Keratinocyte (primary cell): ENCODE measurements at regions not wholly inside any gene's neighbourhood (a gene's known extent, or its start where the extent isn't known, plus 50 kb on each side); places are given as distances from the start of the nearest gene placed in this dataset.

Experiments
- CTCF ChIP-seq, 3 experiments: IDR thresholded peaks in 1 of 3; conservative IDR thresholded peaks in 1 of 3; optimal IDR thresholded peaks in 1 of 3; 2 replicates in 2 of 3; 3 replicates in 1 of 3; pipeline versions ENCODE3 to v1.5.1; 2011; ENCODE audit warnings: low read length in 3 of 3, mild to moderate bottlenecking in 3 of 3, moderate library complexity in 2 of 3, control low read depth in 1 of 3, inconsistent platforms in 1 of 3; ENCODE audit not compliant: insufficient read depth in 2 of 3; ENCODE audit errors: extremely low read depth in 1 of 3
- EZH2 ChIP-seq: IDR thresholded peaks from one replicate; pipeline ENCODE4 v1.6.1; 2012; ENCODE audit warnings: inconsistent platforms, mild to moderate bottlenecking, low read length, moderate library complexity

GRCh38 chr11:80778941-80779340 lies 1338.1 kb upstream of the TENM4 start:
- TF ChIP-seq CTCF (optimal IDR thresholded peaks at IDR 0.05 in 1 of 3, IDR thresholded peaks at IDR 0.05 in 1 of 3, conservative IDR thresholded peaks at IDR 0.05 in 1 of 3; ENCODE audit: extremely low read depth in 1 of 3, insufficient read depth in 2 of 3, low read length in 3 of 3) (no peak), EZH2 (no peak)
